HG03558 (cell line): ENCODE measurements at regions not wholly inside any gene's neighbourhood (a gene's known extent, or its start where the extent isn't known, plus 50 kb on each side); places are given as distances from the start of the nearest gene placed in this dataset.
"Not testable (repeated sequence)": the region's sequence is repeated elsewhere in the genome, so short reads cannot be mapped to it uniquely, and the experiment has no call there.

Source experiments
- ATAC-seq: cut with Tn5 transposase; IDR thresholded peaks from one replicate; pipeline ENCODE4 v1.9.1; 2021; ENCODE audit warnings: moderate number of reproducible peaks; ENCODE audit not compliant: unreplicated experiment; ENCODE audit errors: extremely low read depth

DNA sequence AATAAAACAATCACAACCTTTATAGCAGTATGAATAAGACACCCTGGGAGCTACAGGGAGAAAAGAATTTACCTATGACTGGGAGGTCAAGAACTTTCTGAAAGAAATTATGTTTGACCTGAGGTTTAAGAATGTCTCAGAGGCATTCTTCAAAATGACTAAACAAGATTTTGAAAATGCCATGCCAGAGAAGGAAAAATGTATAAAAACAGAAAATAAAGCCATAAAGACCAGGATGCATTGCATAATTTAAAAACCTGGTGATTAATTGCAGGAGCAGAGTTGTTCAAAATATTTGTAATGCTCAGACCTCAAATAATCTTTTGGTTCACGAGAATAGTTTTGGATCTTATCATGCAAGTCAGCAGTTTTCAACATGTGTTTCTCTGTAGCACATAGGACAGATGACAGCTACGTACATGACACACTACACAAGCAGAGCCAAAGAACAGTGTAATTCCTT, 954.7 kb upstream of the ARRDC3 start:
- ATAC-seq = no peak

DNA sequence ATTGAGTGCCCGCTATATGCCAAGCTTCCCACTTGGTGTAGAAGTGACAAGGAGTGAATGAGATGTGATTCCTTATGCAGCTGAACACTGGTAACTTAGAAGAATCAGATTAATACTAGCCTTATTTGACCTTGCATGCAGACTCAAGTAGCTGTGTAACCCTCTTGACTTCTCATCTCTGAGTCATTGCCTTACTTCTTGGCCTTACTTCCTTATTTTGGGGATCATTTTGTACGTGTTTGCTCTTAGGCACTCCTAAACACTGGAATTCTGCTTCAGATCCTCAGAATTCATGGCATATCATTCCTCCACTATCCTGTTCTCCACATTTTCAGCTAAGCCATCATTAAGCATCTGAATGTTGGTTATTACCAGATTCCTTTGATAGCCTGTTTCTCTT, 948.9 kb upstream of the ARRDC3 start:
- ATAC-seq = no peak

DNA sequence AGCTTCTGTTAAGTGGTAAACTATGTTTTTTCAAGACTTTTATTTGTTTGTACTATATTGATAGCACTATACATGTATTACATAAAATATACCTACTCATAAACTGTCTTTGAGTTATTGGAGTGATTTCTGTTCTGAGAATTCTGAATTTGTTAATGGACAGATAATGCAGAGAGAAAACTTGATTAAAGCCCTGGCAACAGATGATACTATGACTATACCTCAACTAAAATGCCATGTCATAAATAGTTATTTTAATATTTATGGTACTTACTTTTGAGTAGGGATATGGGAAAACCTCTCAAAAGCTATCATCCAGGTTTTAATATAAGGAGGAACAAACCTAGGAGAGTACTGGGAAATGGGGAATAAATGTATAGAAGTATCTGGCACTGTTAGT, 947.2 kb upstream of the ARRDC3 start:
- no peak for ATAC-seq

DNA sequence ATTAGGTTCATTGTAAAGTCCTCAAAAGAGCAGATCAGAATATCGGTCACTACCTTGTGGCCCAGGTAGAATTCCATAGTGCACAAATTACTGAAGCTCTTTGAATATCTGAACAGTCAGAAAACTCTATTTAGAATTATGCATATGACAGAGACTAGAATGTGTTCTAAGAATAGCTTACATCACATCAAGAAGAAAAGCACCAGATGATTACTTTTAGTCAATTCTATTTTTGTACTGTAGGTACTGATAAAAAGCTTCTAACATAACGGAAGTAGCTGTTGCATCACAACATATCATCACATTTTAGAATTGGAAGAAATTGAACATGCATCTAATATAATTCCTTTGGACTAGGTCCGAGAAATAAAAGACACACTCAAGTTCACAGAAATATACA, 946.6 kb upstream of the ARRDC3 start:
- ATAC-seq = no peak

DNA sequence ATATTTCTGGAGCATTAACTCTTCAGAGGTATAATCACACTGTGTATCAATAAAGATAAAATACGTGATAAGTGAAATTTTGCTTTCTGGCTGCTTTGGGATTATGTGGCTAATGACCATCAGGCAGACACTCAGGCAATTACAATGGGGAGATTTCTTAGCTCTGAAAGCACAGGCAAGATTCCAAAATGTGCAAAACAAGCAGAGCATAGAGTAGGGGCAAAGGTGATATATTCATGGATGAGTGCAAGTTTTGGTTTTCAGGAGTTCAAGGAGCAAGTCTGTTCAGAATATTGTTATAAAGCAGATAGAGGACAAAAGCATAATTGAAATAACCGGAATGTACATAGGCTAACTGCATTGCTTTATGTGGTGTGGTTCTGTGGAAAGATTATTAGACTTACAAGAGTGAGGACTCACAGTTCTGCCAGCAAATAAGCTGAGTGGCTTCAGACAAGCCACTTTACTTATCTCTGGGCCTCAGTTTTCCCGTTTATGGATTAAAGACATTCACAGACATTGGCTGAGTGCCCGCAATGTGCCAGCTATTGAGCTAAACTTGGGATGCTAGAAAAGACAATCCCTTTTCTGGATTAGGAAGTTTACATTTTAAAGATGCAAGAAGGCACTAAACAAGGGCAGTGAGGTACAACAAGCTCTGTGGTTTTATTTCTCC, 945.6 kb upstream of the ARRDC3 start:
- no peak for ATAC-seq

DNA sequence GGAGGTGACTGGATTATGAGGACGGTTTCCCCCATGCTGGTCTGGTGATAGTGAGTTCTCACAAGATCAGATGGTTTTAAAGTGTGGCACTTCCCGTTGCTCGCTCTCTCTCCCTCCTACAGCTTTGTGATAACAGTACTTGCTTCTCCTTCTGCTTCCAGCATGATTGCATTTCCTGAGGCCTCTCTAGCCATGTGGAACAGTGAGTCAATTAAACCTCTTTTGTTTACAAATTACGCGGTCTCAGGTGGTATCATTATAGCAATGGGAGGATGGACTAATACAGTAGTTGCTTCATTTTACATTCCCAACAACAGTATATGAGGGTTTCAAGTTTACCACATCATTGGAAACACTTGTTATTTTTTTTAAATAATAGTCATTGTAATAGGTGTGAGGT, 937.3 kb upstream of the ARRDC3 start:
- ATAC-seq = no peak

DNA sequence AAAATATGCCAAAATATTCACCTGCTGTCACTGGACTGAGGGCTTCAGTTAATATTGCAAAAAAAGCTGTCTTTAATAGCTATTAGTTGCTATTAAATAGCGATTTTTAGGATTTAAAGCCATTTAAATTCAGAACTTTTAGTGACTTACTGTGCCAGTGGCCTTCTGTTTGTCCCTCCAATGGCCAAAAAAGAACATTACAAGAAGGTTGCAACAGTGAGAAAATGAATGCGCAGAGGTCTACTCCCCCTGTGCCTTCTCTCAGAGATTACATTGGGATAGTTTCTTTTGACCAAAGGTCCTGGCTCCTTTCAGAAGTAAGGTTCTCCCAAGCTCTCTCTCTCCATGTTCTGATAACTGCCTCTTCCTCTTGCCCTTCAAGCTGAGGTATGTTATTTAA, 930.3 kb upstream of the ARRDC3 start:
- ATAC-seq = no peak

DNA sequence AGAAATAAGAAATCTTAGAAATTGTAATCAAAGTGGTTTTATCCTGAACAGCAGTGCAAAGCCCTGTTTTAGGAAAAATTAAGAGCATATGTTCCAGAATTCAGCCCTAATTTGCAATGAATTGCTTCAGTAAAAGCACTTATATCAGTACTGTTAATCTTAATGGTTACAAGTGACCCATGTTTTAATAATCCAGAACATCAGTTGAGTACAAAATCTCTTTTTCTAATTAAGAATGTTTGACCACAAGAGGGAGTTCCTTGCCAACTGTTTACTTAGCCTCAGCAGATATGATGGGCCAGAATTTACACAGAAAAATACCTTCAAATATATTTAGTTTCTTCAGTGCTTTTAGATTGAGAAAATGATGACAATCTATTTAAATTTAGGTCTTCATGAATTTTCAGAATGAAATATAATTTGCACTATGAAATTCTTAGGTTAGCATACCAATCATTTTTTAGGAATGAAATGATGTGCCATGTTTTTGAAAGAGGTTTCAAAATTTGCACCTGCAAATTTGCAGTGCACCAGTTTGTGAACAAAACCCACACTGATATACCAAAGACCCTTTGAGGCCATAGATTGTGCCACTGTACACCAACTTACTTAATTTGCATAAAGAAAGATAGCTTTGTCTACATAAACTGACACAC, 926.3 kb upstream of the ARRDC3 start:
- no peak for ATAC-seq

DNA sequence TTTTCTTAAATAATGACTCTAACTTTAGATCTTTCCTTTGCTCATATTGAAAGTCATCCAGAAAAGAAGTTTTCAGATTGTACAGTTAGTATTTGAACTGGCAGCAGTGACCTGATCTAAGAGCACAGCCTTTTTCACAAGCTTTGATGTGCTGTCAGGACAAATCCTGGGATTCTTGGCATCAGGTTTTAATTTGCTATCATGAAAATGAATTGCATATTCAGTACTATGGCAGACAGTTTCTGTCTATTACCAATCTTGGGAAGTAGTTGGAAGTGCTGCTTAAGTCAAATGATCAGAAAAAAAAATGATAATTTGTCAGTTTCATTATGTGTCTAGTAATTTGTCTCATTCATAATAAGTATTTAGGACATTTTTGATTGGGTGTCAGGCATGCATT, 925.6 kb upstream of the ARRDC3 start:
- ATAC-seq = no peak

DNA sequence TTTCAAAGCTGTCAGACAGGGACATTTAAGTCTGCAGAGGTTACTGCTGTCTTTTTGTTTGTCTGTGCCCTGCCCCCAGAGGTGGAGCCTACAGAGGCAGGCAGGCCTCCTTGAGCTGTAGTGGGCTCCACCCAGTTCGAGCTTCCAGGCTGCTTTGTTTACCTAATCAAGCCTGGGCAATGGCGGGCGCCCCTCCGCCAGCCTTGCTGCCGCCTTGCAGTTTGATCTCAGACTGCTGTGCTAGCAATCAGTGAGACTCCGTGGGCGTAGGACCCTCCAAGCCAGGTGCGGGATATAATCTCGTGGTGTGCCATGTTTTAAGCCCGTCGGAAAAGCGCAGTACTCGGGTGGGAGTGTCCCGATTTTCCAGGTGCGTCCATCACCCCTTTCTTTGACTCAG, 919.2 kb upstream of the ARRDC3 start:
- ATAC-seq = not testable (repeated sequence)

DNA sequence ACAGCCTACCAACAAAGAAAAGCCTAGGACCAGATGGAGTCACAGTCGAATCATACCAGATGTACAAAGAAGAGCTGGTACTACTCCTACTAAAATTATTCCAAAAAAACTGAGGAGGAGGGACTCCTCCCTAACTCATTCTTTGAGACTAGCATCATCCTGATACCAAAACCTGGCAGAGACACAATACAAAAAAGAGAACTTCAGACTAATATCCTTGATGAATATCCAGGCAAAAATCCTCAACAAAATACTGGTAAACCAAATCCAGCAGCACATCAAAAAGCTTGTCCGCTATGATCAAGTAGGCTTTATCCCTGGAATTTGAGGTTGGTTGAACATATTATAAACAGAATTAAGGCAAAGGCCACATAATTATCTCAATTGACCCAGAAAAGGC, 900.4 kb upstream of the ARRDC3 start:
- ATAC-seq = no peak

DNA sequence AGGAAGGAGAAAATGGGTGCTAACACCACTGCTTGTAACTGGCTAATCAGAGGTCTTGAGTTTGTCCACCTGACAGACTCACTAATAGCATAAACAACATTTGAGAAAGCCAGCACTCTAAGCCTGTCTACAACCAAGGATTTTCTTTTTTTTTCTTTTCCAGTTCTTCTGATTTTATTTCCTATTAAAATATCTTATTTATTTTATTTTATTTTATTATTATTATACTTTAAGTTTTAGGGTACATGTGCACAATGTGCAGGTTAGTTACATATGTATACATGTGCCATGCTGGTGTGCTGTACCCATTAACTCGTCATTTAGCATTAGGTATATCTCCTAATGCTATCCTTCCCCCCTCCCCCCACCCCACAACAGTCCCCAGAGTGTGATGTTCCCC, 888.6 kb upstream of the ARRDC3 start:
- ATAC-seq = not testable (repeated sequence)

DNA sequence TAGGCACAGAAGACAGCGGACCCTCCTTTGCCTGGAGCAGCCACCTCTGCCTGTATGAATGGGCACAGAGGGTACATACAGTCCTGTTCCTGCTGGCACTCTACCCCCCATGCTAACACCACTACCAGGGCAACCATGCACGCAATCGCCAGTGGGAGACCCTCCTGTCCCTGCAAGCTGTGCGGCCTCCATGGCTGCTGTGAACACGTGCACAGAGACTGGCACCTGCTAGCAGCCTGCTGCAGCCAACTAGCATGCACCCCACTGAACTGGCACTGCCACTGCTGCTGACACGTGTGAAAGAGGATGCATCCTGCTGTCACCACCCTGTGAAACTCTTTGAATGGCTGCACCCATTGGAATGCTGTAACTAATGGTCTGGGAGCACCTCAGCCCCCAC, 885.2 kb upstream of the ARRDC3 start:
- no peak for ATAC-seq

DNA sequence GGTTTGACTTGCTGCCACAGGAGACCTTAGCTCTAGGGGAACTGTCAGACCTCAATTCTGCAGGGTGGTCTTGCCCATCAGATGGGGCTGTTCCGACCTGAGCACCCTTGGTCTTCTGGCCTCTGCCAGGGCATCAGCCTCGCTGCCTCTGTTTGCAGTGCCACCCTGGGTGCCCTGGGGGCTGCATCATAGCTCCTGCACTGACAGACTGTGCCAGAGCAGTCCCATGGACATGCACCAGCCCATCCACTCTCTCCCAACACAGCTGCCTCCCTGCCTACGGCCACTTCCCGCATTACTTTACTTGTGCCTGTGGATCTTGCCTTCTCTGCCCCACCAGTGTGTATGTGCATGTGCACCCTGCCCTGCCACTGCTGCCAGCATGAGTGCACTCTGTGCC, 884.7 kb upstream of the ARRDC3 start:
- ATAC-seq = no peak

DNA sequence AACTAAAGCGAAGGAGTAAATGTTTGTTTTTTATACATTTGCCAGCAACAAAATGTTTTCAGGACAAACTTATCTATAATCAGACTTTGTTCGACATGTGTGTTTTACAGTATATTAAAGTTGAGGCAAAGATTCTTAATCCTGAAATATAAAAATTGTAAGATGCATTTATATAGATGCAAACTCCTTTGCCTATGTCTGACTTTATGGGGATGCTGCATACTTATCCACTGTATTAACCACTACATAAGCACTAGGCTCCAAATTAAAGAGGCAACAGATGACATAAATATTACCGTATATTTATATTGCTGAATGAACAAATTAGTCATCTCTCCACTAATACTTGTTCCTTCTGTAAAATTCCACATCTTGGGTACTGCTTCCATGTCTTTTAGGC, 882.7 kb upstream of the ARRDC3 start:
- ATAC-seq = no peak

DNA sequence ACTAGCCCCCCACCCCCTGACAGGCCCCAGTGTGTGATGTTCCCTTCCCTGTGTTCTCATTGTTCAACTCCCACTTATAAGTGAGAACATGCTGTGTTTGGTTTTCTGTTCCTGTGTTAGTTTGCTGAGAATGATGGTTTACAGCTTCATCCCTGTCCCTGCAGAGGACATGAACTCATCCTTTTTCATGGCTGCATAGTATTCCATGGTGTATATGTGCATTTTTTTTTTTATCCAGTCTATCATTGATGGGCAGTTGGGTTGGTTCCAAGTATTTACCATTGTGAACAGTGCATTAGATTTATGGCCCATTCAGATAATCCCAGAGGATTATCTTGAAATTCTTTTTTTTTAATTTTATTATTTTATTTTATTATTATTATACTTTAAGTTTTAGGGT, 872.5 kb upstream of the ARRDC3 start:
- not testable (repeated sequence) for ATAC-seq

DNA sequence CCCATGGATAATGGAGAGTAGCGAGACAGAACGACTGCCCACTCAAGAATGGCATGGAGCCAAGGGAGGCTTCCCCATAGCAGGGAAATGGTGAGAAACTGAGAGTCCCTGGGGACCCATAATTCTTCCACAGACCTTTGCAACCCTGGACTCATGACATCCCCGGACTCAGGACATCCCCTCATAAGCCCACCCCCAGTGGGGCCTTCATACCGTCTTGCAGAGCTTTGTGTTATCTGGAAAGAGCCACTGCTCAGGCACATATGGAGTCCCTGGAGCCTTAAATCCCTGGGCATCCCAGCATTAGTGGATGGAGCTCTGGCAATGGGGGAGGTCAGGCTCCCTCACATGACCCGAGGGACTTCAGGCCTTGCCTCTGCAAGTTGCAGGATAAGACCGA, 865.4 kb upstream of the ARRDC3 start:
- no peak for ATAC-seq

DNA sequence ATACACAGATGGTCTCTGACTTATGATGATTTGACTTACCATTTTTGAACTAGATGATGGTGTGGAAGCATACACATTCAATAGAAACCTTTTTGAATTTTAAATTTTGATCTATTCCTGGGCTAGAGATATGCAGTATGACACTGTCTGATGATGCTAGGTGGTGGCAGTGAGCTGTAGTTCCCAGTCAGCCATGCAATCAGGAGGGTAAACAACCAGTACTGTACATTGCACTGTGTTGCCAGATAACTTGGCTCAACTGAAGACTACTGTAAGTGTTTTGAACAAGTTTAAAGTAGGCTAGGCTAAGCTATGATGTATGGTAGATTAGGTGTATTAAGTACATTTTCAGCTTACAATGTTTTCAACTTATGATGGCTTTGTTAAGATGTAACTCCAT, 859.1 kb upstream of the ARRDC3 start:
- ATAC-seq = no peak

DNA sequence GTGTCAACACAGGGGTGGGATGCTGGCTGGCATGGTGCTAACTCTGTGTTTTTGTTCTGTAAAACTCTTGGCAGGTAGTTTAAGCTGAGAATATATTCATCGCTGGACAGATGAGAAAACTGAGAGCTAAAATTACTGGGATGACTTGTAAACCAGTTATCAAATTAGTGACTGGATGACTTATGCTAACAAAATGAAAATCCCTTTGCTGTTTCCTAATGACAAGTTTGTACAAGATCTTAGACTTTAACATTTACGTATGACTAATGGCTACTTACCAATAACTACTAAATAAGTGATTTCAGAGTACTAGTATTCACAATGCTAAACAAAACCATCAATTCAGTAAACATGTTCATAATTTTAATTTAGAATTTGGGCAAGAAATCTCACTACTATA, 854.8 kb upstream of the ARRDC3 start:
- ATAC-seq = no peak

DNA sequence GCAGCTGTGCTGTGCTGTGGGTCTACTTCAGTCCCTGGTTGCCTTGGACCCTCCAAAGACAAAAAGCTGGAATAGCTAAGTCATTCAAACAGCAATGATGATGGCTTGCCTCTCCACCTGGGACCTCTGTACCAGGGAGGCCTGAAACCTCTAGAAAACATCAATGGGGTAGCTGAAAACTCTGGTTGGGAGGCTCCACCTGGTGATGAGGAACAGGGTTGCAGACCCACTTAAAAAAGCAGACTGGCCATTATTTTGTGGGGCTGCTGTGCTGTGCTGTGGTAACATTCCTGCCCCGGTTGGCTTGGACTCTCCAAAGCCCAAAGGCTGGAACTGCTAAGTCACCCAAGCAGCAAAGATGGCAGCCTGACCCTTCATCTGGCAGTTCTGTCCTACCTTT, 839.3 kb upstream of the ARRDC3 start:
- ATAC-seq = no peak

DNA sequence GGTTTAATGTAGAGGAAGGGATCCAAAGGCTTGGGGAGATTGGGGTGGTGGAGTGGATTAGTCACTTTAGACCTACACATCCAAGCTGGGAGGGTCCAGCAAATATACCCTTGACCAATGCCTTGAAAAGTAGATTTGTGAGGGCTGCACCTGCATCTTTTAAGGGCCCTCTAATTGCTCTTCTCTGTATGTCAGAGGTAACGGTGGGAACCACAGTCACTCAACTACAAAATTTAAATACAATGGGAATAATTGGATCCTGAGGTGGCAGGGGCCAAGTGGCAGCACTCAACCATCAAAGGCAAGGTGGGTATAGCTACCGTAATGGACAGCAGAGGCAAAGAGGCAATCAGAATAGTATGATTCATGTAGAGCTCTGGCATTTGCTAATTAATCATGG, 833.7 kb upstream of the ARRDC3 start:
- ATAC-seq = not testable (repeated sequence)

DNA sequence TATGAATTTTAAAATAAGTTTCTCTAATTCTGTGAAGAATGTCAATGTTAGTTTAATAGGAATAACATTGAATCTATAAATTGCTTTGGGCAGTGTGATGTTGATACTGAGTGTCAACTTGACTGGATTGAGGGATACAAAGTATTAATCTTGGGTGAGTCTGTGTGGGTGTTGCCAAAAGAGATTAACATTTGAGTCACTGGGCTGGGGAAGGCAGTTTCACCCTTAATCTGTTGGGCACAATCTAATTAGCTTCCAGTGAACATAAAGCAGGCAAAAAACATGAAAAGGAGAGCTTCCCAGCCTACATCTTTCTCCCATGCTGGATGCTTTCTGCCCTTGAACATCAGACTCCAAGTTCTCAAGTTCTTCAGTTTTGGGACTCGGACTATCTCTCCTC, 832.0 kb upstream of the ARRDC3 start:
- no peak for ATAC-seq
